ENCODE measurements at regions not wholly inside any gene's neighbourhood (a gene's known extent, or its start where the extent isn't known, plus 50 kb on each side); places are given as distances from the start of the nearest gene placed in this dataset.

GRCh38 chr1:58067082-58067481 lies 479.4 kb downstream of the OMA1 start:
- no peak for TF ChIP-seq CTCF (IDR thresholded peaks at IDR 0.05)
- no peak for TF ChIP-seq ZFX (IDR thresholded peaks at IDR 0.05; ENCODE audit: borderline replicate concordance)

All from 22Rv1 (cell line).